IMR-90 (cell line): ENCODE measurements at regions not wholly inside any gene's neighbourhood (a gene's known extent, or its start where the extent isn't known, plus 50 kb on each side); places are given as distances from the start of the nearest gene placed in this dataset.

Source experiments
- ATAC-seq: fragments of 200-7000 bp; cut with Tn5 transposase; 2 replicates; pipeline ENCODE4 v1.9.1; 2020; ENCODE audit warnings: low read depth, mild to moderate bottlenecking, moderate library complexity
- BruUV-seq: library from RNA; stranded (reverse); fragments of 400-500 nt; replicated peaks from 2 replicates; lab custom pipeline; 2021; lab: Mats Ljungman, UMichigan
- CTCF ChIA-PET: fragments of 300-600 bp; formaldehyde crosslinking; extraction: SDS; loops from one replicate; lab custom pipeline; 2021; ENCODE audit warnings: antibody characterized with exemption; lab: Yijun Ruan, JAX
- POLR2A ChIA-PET: fragments of 300-600 bp; sonication (Branson Sonifier 250); formaldehyde crosslinking; loops from one replicate; lab custom pipeline; 2022; ENCODE audit warnings: antibody characterized with exemption; ENCODE audit not compliant: unreplicated experiment; lab: Charles Lee
- DNase-seq: peaks from one replicate; pipeline ENCODE4 v3.0.0; 2013
- H2AFZ ChIP-seq: replicated peaks from 2 replicates; pipeline ENCODE3; 2013; ENCODE audit warnings: low read length, mild to moderate bottlenecking; ENCODE audit not compliant: poor library complexity
- H2AK5ac ChIP-seq: 2 replicates; pipeline ENCODE4 v1.6.1; 2013; ENCODE audit warnings: low read depth, low read length, inconsistent platforms
- H2AK9ac ChIP-seq: replicated peaks from 2 replicates; pipeline ENCODE3; 2013; ENCODE audit warnings: mild to moderate bottlenecking, low read depth, low read length, moderate library complexity; ENCODE audit not compliant: poor library complexity
- H2BK120ac ChIP-seq: 2 replicates; pipeline ENCODE4 v1.6.1; 2013; ENCODE audit warnings: low read depth, low read length, inconsistent platforms
- H2BK15ac ChIP-seq: 3 replicates; pipeline ENCODE4 v1.6.1; 2013; ENCODE audit warnings: low read depth, low read length, inconsistent platforms
- H2BK20ac ChIP-seq: 2 replicates; pipeline ENCODE4 v1.6.1; 2013; ENCODE audit warnings: low read depth, mild to moderate bottlenecking, inconsistent platforms, low read length, moderate library complexity
- H2BK5ac ChIP-seq: 2 replicates; pipeline ENCODE4 v1.6.1; 2013; ENCODE audit warnings: mild to moderate bottlenecking, low read depth, low read length, inconsistent platforms; ENCODE audit not compliant: poor library complexity, severe bottlenecking
- H3K14ac ChIP-seq: replicated peaks from 2 replicates; pipeline ENCODE4 v1.6.1; 2013; ENCODE audit warnings: low read depth, low read length, inconsistent platforms
- H3K18ac ChIP-seq: 2 replicates; pipeline ENCODE4 v1.6.1; 2013; ENCODE audit warnings: low read depth, low read length, control low read depth
- H3K23ac ChIP-seq: 2 replicates; pipeline ENCODE4 v1.6.1; 2013; ENCODE audit warnings: low read depth, low read length, inconsistent platforms
- H3K27ac ChIP-seq: 2 replicates; pipeline ENCODE4 v1.5.1; 2013; ENCODE audit warnings: mild to moderate bottlenecking, control low read depth, low read length; ENCODE audit not compliant: insufficient read depth
- H3K27me3 ChIP-seq: 2 replicates; pipeline ENCODE4 v1.6.1; 2013; ENCODE audit warnings: low read length; ENCODE audit not compliant: control insufficient read depth, insufficient read depth
- H3K36me3 ChIP-seq: 2 replicates; pipeline ENCODE4 v1.6.1; 2013; ENCODE audit warnings: low read length, mixed read lengths; ENCODE audit not compliant: control insufficient read depth, insufficient read depth
- H3K4ac ChIP-seq: 2 replicates; pipeline ENCODE4 v1.6.1; 2013; ENCODE audit warnings: low read depth, low read length, inconsistent platforms
- H3K4me1 ChIP-seq: 2 replicates; pipeline ENCODE4 v1.6.1; 2013; ENCODE audit warnings: low read length, mixed read lengths; ENCODE audit not compliant: control insufficient read depth, insufficient read depth
- H3K4me2 ChIP-seq: 2 replicates; pipeline ENCODE4 v1.6.1; 2013; ENCODE audit warnings: low read depth, mild to moderate bottlenecking, control low read depth, low read length, moderate library complexity
- H3K4me3 ChIP-seq: 2 replicates; pipeline ENCODE4 v1.5.1; 2013; ENCODE audit warnings: low read depth, mild to moderate bottlenecking, control low read depth, low read length, moderate library complexity; ENCODE audit not compliant: insufficient read depth
- H3K56ac ChIP-seq: 2 replicates; pipeline ENCODE4 v1.6.1; 2013; ENCODE audit warnings: low read length, inconsistent platforms; ENCODE audit not compliant: insufficient read depth; ENCODE audit errors: extremely low read depth
- H3K79me1 ChIP-seq, 2 experiments: 2 replicates each; pipeline ENCODE4 v1.6.1; 2013; ENCODE audit warnings: low read length in 2 of 2, inconsistent platforms in 1 of 2, low read depth in 1 of 2
- H3K9ac ChIP-seq: 2 replicates; pipeline ENCODE4 v1.6.1; 2013; ENCODE audit warnings: low read depth, low read length, control low read depth
- H3K9me1 ChIP-seq: 2 replicates; pipeline ENCODE4 v1.6.1; 2013; ENCODE audit warnings: low read length, inconsistent platforms; ENCODE audit not compliant: insufficient read depth
- H3K9me3 ChIP-seq: 2 replicates; pipeline ENCODE4 v1.6.1; 2013; ENCODE audit warnings: low read length; ENCODE audit not compliant: control insufficient read depth, insufficient read depth
- H4K20me1 ChIP-seq: 2 replicates; pipeline ENCODE4 v1.6.1; 2013; ENCODE audit warnings: low read length, inconsistent platforms; ENCODE audit not compliant: insufficient read depth
- H4K5ac ChIP-seq: 2 replicates; pipeline ENCODE4 v1.6.1; 2013; ENCODE audit warnings: mild to moderate bottlenecking, low read depth, low read length, control low read depth
- H4K8ac ChIP-seq, 2 experiments: 2 replicates each; pipeline ENCODE4 v1.6.1; 2013; ENCODE audit warnings: low read depth in 2 of 2, low read length in 2 of 2, control low read depth in 1 of 2, inconsistent platforms in 1 of 2
- H4K91ac ChIP-seq: 2 replicates; pipeline ENCODE4 v1.6.1; 2013; ENCODE audit warnings: low read depth, low read length, inconsistent platforms; ENCODE audit not compliant: insufficient read depth
- BHLHE40 ChIP-seq: fragments of 150-350 bp; IDR thresholded peaks from 2 replicates; pipeline ENCODE4 v1.6.1; 2016; ENCODE audit warnings: mild to moderate bottlenecking, low read depth, low read length
- CEBPB ChIP-seq: IDR thresholded peaks from 2 replicates; pipeline ENCODE4 v1.6.1; 2012; ENCODE audit warnings: low read depth, low read length, improper control_type of control experiment
- CHD1 ChIP-seq: IDR thresholded peaks from 2 replicates; pipeline ENCODE4 v1.6.1; 2012; ENCODE audit warnings: low read depth, low read length, improper control_type of control experiment
- FOS ChIP-seq: fragments of 150-350 bp; IDR thresholded peaks from 2 replicates; pipeline ENCODE4 v1.6.1; 2016; ENCODE audit warnings: low read depth, low read length
- MAFK ChIP-seq: IDR thresholded peaks from 2 replicates; pipeline ENCODE4 v1.6.1; 2012; ENCODE audit warnings: low read depth, low read length, improper control_type of control experiment
- MAZ ChIP-seq: IDR thresholded peaks from 2 replicates; pipeline ENCODE4 v1.6.1; 2012; ENCODE audit warnings: low read depth, mild to moderate bottlenecking, low read length, improper control_type of control experiment, moderate library complexity, borderline replicate concordance
- MXI1 ChIP-seq: IDR thresholded peaks from 2 replicates; pipeline ENCODE4 v1.6.1; 2012; ENCODE audit warnings: low read depth, mild to moderate bottlenecking, low read length, moderate library complexity, borderline replicate concordance
- NFE2L2 ChIP-seq: fragments of 150-350 bp; IDR thresholded peaks from 2 replicates; pipeline ENCODE4 v1.6.1; 2016; ENCODE audit warnings: low read depth, mild to moderate bottlenecking, low read length
- POLR2A ChIP-seq: IDR thresholded peaks from 2 replicates; pipeline ENCODE4 v1.6.1; 2012; ENCODE audit warnings: mild to moderate bottlenecking, low read depth, low read length
- RAD21 ChIP-seq: IDR thresholded peaks from 2 replicates; pipeline ENCODE4 v1.6.1; 2012; ENCODE audit warnings: low read length, improper control_type of control experiment
- RCOR1 ChIP-seq: IDR thresholded peaks from 2 replicates; pipeline ENCODE4 v1.6.1; 2012; ENCODE audit warnings: mild to moderate bottlenecking, low read length, improper control_type of control experiment; ENCODE audit not compliant: insufficient replicate concordance
- RFX5 ChIP-seq: IDR thresholded peaks from 2 replicates; pipeline ENCODE4 v1.8.0; 2012; ENCODE audit warnings: low read depth, mild to moderate bottlenecking, low read length, moderate library complexity
- SMC3 ChIP-seq: fragments of 150-350 bp; IDR thresholded peaks from 2 replicates; pipeline ENCODE4 v1.6.1; 2016; ENCODE audit warnings: low read depth, mild to moderate bottlenecking, antibody characterized with exemption, low read length, moderate library complexity
- dilution Hi-C: fragments of 300-500 bp; cut with HindIII; formaldehyde crosslinking; loops from one replicate; pipeline ENCODE4 v1.14.3; 2018; ENCODE audit warnings: low sequenced_read_pairs; ENCODE audit not compliant: unreplicated experiment
- in situ Hi-C: fragments of 300-500 bp; cut with MboI; formaldehyde crosslinking; loops from 3 replicates; pipeline ENCODE4 v1.14.3; 2019; ENCODE audit warnings: low sequenced_read_pairs, inconsistent platforms, mixed read lengths
- intact Hi-C: fragments of 100-400 bp; cut with micrococcal nuclease; formaldehyde crosslinking; loops from 2 replicates; pipeline ENCODE4 v1.10.0; 2022
- TF ChIP-seq, protein P1 (sequence below): conservative IDR thresholded peaks from 2 replicates; pipeline ENCODE4 v1.5.1; 2012; ENCODE audit warnings: mild to moderate bottlenecking, low read depth, low read length, improper control_type of control experiment
- TF ChIP-seq, protein P2 (sequence below): fragments of 150-350 bp; IDR thresholded peaks from 2 replicates; pipeline ENCODE4 v1.6.1; 2017; ENCODE audit warnings: mild to moderate bottlenecking, antibody characterized with exemption, low read length, low read depth
- TF ChIP-seq, protein P3 (sequence below): fragments of 150-350 bp; IDR thresholded peaks from 2 replicates; pipeline ENCODE4 v1.6.1; 2016; ENCODE audit warnings: low read depth, mild to moderate bottlenecking, low read length, moderate library complexity, borderline replicate concordance

DNA sequence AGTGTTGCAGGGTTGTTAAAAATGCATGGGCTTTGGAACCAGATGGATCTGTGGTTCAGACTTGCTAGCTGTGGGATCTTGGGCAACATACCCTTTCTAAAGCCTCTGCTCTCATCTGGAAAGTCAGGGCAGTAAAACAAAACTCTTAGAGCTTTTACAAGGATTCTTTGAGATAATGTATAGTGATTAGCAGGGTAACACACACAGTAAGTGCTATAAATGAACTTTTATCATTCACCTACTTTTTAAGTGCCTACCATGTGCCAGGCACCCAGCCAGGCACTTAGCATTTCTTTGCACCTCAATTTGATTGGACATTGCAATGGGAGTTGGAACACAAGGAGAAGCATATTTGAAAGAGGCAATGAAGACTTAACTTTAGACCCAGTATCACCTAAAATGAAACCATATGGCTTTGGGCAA is 208.6 kb upstream of the PAPPA start:
- no peak overlapping the region for H2AFZ ChIP-seq

More for the DNA sequence above, 208.6 kb upstream of the PAPPA start:
- dilution Hi-C loops, result no loop called here
- H2BK120ac ChIP-seq, result peak overlapping the region; percentile 99
- intact Hi-C loops, result loop anchor here (2.0 kb wide), 5 partner anchors 20 to 156 kb away; no protein-coding TSS in a partner anchor
- H2BK15ac ChIP-seq, result peak overlapping the region; percentile 97
- peak overlapping the region; percentile 58 to 98 for H4K8ac ChIP-seq
- no peaks in the 10 kb centered on the region for H3K27me3 ChIP-seq
- H3K9me1 ChIP-seq, result peaks cover under 1% of the 10 kb centered on the region; the same call in 1 of the 2 replicates
- DNase-seq (peak; percentile 20), ATAC-seq (peak; percentile 16; the same call in 1 of the 2 replicates)
- H2BK20ac ChIP-seq, result peak overlapping the region; percentile 95
- peak overlapping the region; percentile 98 for H3K14ac ChIP-seq
- peak overlapping the region; percentile 96 for H3K27ac ChIP-seq
- no peak overlapping the region for H3K4me3 ChIP-seq
- TF ChIP-seq, protein P1, sequence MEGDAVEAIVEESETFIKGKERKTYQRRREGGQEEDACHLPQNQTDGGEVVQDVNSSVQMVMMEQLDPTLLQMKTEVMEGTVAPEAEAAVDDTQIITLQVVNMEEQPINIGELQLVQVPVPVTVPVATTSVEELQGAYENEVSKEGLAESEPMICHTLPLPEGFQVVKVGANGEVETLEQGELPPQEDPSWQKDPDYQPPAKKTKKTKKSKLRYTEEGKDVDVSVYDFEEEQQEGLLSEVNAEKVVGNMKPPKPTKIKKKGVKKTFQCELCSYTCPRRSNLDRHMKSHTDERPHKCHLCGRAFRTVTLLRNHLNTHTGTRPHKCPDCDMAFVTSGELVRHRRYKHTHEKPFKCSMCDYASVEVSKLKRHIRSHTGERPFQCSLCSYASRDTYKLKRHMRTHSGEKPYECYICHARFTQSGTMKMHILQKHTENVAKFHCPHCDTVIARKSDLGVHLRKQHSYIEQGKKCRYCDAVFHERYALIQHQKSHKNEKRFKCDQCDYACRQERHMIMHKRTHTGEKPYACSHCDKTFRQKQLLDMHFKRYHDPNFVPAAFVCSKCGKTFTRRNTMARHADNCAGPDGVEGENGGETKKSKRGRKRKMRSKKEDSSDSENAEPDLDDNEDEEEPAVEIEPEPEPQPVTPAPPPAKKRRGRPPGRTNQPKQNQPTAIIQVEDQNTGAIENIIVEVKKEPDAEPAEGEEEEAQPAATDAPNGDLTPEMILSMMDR, result no peak
- TF ChIP-seq CEBPB, result no peak
- no peak for TF ChIP-seq SMC3
- TF ChIP-seq MAZ, result no peak
- TF ChIP-seq POLR2A, result no peak
- TF ChIP-seq CHD1, result no peak
- no peak for TF ChIP-seq MXI1
- no peak for TF ChIP-seq FOS
- TF ChIP-seq RFX5, result no peak
- TF ChIP-seq RAD21, result no peak
- no peak for TF ChIP-seq NFE2L2
- TF ChIP-seq, protein P2, sequence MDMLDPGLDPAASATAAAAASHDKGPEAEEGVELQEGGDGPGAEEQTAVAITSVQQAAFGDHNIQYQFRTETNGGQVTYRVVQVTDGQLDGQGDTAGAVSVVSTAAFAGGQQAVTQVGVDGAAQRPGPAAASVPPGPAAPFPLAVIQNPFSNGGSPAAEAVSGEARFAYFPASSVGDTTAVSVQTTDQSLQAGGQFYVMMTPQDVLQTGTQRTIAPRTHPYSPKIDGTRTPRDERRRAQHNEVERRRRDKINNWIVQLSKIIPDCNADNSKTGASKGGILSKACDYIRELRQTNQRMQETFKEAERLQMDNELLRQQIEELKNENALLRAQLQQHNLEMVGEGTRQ, result no peak
- no peak for TF ChIP-seq BHLHE40
- no peak for TF ChIP-seq RCOR1
- TF ChIP-seq, protein P3, sequence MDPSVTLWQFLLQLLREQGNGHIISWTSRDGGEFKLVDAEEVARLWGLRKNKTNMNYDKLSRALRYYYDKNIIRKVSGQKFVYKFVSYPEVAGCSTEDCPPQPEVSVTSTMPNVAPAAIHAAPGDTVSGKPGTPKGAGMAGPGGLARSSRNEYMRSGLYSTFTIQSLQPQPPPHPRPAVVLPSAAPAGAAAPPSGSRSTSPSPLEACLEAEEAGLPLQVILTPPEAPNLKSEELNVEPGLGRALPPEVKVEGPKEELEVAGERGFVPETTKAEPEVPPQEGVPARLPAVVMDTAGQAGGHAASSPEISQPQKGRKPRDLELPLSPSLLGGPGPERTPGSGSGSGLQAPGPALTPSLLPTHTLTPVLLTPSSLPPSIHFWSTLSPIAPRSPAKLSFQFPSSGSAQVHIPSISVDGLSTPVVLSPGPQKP, result no peak
- TF ChIP-seq MAFK, result no peak
- ChIA-PET CTCF (interaction anchor here (0.6 to 1.3 kb wide), 3 partner anchors 8 to 279 kb away, joined by 3 to 5 read pairs (median 3); no protein-coding TSS in a partner anchor), POLR2A (interaction anchor here (0.6 to 3.4 kb wide), 5 partner anchors 82 to 305 kb away, joined by 3 to 22 read pairs (median 4); partner anchors contain the start of gene PAPPA)
- H3K9me3 ChIP-seq, result no peaks in the 10 kb centered on the region
- peak overlapping the region; percentile 97 for H3K18ac ChIP-seq
- H4K20me1 ChIP-seq, result no peaks in the 10 kb centered on the region
- peak overlapping the region; percentile 96 for H4K91ac ChIP-seq
- H2BK5ac ChIP-seq, result peak overlapping the region; percentile 99
- H3K4me1 ChIP-seq, result peaks cover 25% of the 10 kb centered on the region
- peaks cover 5 to 15% of the 10 kb centered on the region in 2 experiments for H3K79me1 ChIP-seq
- peak overlapping the region; percentile 97 for H3K23ac ChIP-seq
- BruUV-seq, result no TSS peak
- H2AK5ac ChIP-seq, result peak overlapping the region; percentile 98
- peak overlapping the region; percentile 96 for H3K4ac ChIP-seq
- H3K56ac ChIP-seq, result peak overlapping the region; percentile 98
- H3K9ac ChIP-seq, result peak overlapping the region; percentile 73
- peak overlapping the region; percentile 25; the same call in 1 of the 2 replicates for H3K4me2 ChIP-seq
- peak overlapping the region; percentile 100 for H4K5ac ChIP-seq
- no peaks in the 10 kb centered on the region for H3K36me3 ChIP-seq
- peak overlapping the region; percentile 62 for H2AK9ac ChIP-seq
- in situ Hi-C loops, result loop anchor here (10.0 kb wide), 1 partner anchor 60 kb away; no protein-coding TSS in a partner anchor
